ENCODE measurements at regions not wholly inside any gene's neighbourhood (a gene's known extent, or its start where the extent isn't known, plus 50 kb on each side); places are given as distances from the start of the nearest gene placed in this dataset.

GRCh38 chr9:73839471-73839870, 657.7 kb upstream of the RORB start:
- no peak for DNase-seq (ENCODE audit: low spot score)
- in situ Hi-C loops (cut with MboI; ENCODE audit: low pct_unique_long_range_greater_than_20kb, low sequenced_read_pairs, unreplicated experiment): no loop called here
- no peak for TF ChIP-seq CTCF (IDR thresholded peaks at IDR 0.05; ENCODE audit: extremely low read depth, insufficient read depth, missing control alignments)

- in situ Hi-C loops (cut with MboI; ENCODE audit: low pct_unique_long_range_greater_than_20kb, low sequenced_read_pairs, unreplicated experiment): no loop called here
- TF ChIP-seq CTCF (IDR thresholded peaks at IDR 0.05; ENCODE audit: extremely low read depth, insufficient read depth, missing control alignments): no peak
Observed at GRCh38 chr9:73841018-73841417, 656.1 kb upstream of the RORB start.

GRCh38 chr9:73844135-73844534, 653.0 kb upstream of the RORB start:
- in situ Hi-C loops (cut with MboI; ENCODE audit: low pct_unique_long_range_greater_than_20kb, low sequenced_read_pairs, unreplicated experiment): no loop called here
- no peak for DNase-seq (ENCODE audit: low spot score)
- TF ChIP-seq CTCF (IDR thresholded peaks at IDR 0.05; ENCODE audit: extremely low read depth, insufficient read depth, missing control alignments): no peak

More at GRCh38 chr9:73841018-73841417, 656.1 kb upstream of the RORB start:
- DNase-seq (ENCODE audit: low spot score): no peak

- peak; percentile 4 for DNase-seq (ENCODE audit: low spot score)
- in situ Hi-C loops (cut with MboI; ENCODE audit: low pct_unique_long_range_greater_than_20kb, low sequenced_read_pairs, unreplicated experiment): no loop called here
- TF ChIP-seq CTCF (IDR thresholded peaks at IDR 0.05; ENCODE audit: extremely low read depth, insufficient read depth, missing control alignments): no peak
Observed at GRCh38 chr9:73845539-73845938, 651.6 kb upstream of the RORB start.

GRCh38 chr9:73845954-73846690, 651.0 kb upstream of the RORB start:
- no peak for DNase-seq (ENCODE audit: low spot score)
- TF ChIP-seq CTCF (IDR thresholded peaks at IDR 0.05; ENCODE audit: extremely low read depth, insufficient read depth, missing control alignments): no peak
- in situ Hi-C loops (cut with MboI; ENCODE audit: low pct_unique_long_range_greater_than_20kb, low sequenced_read_pairs, unreplicated experiment): no loop called here

GRCh38 chr9:73847536-73847935, 649.6 kb upstream of the RORB start:
- in situ Hi-C loops (cut with MboI; ENCODE audit: low pct_unique_long_range_greater_than_20kb, low sequenced_read_pairs, unreplicated experiment): no loop called here
- DNase-seq (ENCODE audit: low spot score): no peak
- no peak for TF ChIP-seq CTCF (IDR thresholded peaks at IDR 0.05; ENCODE audit: extremely low read depth, insufficient read depth, missing control alignments)
